Stimulated activated CD4-positive, alpha-beta T cell treated with anti-CD3 and anti-CD28 coated beads, Interleukin-4, amount 100 ng/mL, for 1 hour (primary cell): ENCODE measurements at regions not wholly inside any gene's neighbourhood (a gene's known extent, or its start where the extent isn't known, plus 50 kb on each side); places are given as distances from the start of the nearest gene placed in this dataset.

Source experiments
- DNase-seq: peaks from one replicate; pipeline ENCODE4 v3.0.0-alpha.2; 2020

GRCh38 chr2:129881786-129882396, 97.6 kb upstream of the RAB6C start:
- DNase-seq: no peak

GRCh38 chr2:129882476-129882875, 97.0 kb upstream of the RAB6C start:
- DNase-seq: no peak

DNA sequence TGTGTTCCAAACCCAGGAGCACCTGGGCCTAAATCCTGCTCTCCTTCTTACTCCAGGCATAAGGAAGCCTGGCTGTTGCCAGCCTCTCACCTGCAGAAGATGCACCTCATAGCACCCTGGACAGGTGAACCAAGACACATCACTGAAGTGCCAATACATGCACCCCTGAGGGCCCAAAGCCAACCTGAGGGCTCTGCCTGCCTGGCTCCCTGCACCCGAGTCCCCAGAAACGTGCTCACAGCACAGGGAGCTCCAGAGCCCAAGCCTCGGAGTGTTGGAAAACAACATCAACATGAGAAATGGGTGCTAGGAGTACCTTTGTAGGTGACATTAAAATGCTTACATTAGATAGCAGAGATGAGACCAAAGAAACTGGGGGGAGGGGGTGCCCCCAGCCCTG, 96.3 kb upstream of the RAB6C start:
- DNase-seq: no peak

DNA sequence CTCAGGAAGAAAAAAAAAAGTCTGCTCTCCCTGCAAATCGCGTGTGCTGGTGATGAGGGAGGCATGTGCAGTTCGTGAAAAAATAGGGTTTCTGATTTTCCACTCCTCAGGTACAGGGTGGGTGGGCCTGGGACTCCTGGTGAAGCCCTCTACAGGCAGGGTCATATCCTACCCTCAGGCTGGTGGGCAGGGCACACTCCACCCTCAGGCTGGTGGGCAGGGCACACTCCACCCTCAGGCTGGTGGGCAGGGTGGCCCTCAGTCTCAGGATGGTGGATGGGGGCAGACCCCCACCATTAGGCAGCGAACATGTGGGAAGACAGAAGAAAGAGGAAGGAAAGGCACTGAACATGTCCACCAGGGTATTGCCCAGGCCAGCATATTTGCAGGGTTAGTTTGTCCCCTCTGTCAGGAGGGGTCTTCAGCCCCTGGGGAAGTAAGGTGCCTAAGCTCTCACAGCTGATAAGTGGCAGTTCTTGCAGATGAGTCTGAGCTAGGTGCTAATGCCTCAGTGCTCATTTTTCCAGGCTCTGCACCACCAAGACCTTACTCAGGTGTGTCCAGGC, 95.2 kb upstream of the RAB6C start:
- no peak for DNase-seq

DNA sequence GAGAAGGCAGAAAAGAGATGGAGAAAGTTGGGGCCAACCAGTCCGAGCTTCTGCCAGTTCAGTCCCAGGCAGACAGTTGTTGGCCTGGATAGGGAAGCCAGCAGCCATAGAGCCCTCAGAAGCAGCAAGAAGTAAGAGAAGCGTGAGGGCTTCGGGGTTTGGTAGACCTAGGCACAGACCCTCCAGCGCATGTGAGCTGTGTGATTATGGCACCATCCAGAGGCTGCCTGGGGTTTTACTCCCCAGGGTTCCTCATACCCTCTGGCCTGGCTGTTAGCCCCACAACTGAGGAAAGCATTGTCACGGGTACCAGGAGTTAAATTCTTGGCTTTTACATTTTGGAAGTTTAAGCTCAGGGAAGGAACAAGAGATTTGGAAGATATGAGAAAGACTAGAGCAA, 93.7 kb upstream of the RAB6C start:
- no peak for DNase-seq

GRCh38 chr2:129887688-129888266, 91.7 kb upstream of the RAB6C start:
- DNase-seq: no peak

DNA sequence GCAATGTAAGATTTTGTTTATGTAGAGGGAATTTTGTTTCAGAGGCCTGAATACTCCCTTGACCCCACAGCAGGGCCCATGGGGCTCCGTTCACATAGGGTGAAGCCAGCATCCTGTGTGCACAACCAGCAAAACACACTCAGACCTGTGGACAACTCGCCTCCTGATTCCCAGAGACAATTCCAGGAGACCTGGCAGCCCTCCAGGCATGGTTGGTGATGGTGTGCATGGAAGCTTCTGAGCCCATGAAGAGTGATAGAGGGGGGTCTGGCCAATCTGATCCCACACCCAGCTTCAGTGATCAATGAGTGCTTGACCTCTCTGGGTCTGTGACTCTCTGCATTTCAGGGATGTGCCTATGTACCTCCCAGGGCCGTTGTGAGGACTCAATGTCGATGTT, 91.0 kb upstream of the RAB6C start:
- DNase-seq: no peak

DNA sequence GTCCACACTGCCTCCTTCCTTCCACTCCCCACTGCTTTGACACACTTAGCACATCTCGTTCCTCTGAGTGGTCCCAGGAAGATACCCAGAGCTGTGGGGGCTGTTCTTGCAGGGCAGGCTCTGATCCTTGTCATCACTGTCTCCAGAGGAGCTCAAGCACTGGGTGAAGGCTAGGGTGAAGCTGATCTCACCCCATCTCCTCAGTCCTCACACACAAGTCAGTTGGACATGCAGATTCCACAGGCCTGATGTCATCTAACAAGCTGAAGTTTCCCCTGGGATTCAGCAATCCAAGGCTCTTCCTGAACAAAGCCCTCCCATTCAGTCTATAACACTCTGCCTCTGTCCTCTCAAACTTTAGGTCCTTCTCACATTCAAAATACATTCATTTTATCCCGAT, 90.6 kb upstream of the RAB6C start:
- no peak for DNase-seq

- no peak for DNase-seq
Measured at GRCh38 chr2:129891341-129892320, 87.8 kb upstream of the RAB6C start.

- DNase-seq: no peak
Measured at GRCh38 chr2:129892360-129892759, 87.1 kb upstream of the RAB6C start.

DNA sequence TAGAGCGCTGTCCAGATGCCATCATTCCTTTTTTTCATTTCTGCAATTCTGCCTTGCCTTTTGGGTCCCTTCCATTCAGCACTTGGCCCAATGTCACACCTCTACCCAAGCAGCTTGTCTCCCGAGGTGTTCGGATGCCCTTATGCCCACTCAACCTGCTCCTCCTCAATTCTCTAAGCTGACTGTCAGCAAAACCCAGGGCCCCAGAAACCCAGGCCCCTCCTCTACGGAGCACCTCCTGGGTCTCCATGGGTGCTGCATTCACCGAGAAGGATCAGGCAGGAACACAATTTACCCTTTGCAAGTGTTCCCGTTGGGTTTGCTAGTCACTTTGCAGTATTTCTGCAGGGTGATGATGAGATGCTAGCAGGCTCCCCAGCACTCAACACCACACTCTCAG, 86.7 kb upstream of the RAB6C start:
- DNase-seq: no peak

DNA sequence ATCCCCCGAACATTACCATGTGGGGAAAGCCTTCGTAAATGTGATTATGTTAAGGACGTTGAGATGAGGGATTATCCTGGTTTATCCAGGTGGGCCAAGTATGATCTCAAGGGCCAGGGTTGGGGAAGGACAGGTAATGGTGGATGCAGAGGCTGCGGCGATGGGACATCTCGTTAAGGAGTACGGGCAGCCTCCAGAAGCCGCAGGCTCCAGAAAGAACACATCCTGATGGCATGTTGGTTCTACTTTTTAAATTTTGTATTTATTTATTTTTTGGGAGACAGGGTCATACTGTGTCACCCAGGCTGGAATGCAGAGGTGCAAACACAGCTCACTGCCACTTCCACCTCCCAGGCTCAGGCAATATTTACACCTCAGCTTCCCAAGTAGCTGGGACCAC, 86.2 kb upstream of the RAB6C start:
- no peak for DNase-seq

DNA sequence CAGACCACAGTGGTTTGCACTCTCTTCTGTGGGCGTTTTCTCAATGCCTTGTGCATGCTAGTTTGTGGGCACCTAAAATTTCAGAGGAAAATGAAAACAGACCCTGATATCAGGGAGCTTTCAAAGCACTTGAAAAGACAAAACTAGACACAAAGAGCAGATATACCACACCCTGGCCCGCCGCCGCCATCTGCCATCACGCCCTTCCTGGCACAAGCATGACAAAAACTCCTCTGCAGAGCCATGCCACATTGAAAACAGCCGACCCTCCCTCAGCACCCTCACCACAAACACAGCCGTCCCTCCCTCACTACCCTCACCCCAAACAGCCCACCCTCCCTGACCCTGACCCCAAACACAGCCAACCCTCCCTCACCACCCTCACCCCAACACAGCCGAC, 84.8 kb upstream of the RAB6C start:
- no peak for DNase-seq

GRCh38 chr2:129895061-129895460, 84.4 kb upstream of the RAB6C start:
- no peak for DNase-seq

DNA sequence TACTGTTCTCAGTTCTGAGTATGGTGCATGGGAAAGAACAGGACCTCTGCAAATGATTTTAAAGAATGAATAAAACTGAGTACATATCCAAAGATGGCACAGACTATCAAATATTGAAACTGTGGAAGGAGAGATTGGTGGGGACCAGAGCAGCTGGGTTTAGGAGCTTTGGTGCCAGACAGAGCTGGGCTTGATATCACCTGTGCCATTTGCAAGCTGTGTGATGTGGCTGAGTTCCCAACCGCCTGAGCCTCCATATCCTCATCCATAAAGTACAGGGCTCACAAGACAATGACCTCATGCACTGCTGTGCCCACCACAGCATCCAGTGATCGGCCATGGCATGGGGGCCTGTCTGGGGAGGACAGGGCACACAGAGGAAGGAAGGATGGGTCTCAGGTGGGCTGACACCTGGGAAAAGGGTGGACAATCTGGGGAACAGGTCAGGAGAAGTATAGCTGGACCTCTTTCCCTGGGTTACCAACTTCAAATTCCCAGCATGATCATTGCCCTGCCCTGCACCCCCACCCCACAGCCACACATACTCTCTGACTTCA, 83.9 kb upstream of the RAB6C start:
- DNase-seq: no peak

- DNase-seq: no peak
Measured at GRCh38 chr2:129896226-129897100, 83.0 kb upstream of the RAB6C start.

DNA sequence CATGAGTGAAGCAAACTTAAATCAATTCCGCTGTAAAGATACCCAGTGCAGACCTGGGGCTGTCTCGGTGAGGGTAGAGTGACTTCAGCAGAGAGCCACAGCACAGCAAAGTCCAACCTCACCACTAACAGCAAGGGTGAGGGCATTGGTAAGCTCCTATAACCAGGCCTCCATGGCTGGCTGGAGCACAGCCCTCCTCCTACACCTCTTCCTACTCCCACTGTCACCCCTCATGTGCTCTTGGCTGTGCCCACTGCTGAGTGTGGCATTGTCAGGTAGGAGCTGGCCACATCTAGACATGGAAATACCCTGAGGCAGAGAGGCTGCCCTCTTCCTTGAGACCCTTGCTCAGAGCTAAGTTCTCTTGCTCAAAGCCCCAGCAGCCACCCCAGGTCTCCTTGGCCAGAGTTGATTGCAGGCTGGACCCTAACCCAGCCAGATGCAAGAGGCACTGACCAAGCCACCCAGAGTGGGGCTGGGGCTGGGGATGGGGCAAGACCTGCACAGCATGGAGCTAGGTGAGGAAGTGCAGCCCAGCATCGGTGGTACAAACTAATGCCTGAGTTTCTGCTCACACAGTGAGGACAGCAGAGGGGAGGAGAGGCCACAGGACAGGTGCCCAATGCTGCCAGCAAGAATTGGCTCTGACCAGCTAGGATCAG, 77.6 kb upstream of the RAB6C start:
- no peak for DNase-seq

- no peak for DNase-seq
Measured at GRCh38 chr2:129902731-129903585, 76.5 kb upstream of the RAB6C start.

DNA sequence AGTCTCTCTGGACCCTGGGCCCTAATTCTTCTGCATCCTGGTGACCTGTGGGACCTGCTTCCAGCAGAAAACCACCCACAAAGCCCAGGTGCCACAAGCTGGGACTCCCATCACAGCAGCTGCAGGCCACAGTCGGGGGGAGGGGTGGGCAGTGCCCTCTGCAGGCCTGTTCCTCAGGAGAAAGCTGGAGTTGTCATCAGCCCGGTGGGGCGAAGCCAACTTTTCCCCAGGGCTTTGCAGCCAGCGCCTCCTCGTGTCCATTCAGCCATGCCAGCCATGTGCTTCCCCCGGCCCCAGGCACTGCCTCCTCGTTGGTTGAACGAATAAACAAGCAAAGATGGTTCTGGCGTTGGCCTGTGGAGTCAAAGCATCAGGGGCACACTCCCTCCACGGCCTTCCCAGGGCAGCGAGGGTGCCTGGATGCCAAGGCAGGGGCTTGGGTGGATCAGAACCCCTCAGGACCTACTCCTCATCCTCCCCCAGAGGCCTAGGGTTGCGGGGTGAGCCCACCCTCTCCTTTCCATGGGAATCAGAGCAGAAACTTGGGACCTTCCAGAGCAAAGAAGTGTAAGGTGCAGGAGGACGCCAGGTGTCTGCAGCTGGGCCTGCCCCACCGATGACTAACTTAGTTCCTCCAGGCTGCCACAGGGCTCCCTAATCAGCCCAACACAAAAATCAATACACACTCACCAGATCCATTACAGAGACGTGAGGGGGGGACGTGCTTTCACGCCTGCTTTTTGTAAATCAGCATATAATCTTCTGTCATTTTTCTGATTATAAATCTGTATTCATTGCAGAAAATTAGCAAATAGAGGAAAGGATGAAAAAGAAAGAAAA, 75.7 kb upstream of the RAB6C start:
- no peak for DNase-seq
